Stimulated activated CD8-positive, alpha-beta memory T cell treated with anti-CD3 and anti-CD28 coated beads, Interleukin-4, amount 100 ng/mL, for 48 hours (primary cell): ENCODE measurements at regions not wholly inside any gene's neighbourhood (a gene's known extent, or its start where the extent isn't known, plus 50 kb on each side); places are given as distances from the start of the nearest gene placed in this dataset.

Experiments
- DNase-seq: peaks from one replicate; pipeline ENCODE4 v3.0.0-alpha.2; 2020

DNA sequence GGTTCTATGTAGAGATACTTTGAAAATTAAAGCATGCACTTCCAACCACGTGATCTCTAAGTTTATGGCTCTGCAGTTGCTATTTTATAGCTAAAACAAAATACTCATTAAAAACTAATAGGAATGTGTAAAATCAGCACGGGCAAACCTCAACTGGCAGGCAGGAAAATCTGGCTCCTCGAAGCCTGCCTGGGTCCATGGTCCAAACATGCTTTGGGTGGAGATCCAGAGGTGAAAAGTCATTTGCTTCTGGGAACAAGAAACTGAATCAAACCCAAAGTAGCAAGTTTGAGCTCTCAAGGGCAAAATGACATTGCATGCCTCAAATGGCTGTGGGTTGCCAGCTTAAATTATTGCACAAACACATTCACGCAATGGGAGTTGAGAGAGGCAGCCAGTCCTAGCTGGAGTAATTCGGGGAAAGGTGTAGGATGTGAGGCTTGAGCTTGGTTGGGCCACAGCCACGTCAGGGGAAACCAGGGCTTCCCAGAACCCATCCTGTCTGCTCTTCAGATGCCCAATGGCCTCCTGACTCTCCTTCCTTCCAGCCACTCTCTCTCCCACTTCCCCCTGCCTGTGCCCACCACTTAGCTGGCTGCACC, 75.2 kb upstream of the LCLAT1 start:
- DNase-seq = peak; percentile 38

DNA sequence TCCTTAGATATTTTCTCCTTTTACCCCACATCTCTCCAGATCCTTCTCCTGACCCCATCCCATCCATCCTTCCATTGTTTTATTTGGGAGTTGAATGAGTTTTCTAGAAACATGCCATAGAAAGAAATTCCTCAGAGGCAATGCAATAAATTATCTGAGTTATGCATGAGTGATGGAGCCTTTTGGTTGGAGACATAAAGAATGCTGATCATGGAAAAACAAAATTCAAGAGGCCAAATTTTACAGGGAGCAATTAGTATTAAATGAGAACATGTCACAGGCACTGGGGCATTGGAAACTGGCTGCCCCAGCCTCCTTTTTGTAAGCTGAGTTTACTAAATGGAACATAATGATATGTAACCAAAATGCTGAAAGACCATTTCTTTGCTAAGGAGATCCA, 74.2 kb upstream of the LCLAT1 start:
- DNase-seq = peak; percentile 9

DNA sequence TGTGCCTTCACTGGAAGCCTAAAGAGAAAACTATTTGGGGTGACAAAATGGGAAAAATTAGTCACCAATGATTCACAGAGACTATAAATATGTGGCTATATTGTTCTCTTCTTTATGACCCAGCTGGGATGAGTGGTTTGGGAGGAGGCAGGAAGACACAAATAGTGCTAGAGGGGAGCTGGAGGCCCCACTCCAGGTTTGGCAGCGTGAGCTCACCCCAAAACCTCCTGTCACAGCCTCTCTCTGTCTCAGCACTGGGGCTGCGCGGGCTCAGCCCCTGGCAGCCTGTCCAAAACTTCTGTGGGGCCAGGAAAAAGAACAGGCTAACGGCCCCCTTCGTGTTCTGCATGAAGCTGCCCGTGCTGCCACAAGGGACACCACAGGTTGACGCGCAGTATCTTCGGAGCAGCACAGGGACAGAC, 73.2 kb upstream of the LCLAT1 start:
- DNase-seq = peak; percentile 28

DNA sequence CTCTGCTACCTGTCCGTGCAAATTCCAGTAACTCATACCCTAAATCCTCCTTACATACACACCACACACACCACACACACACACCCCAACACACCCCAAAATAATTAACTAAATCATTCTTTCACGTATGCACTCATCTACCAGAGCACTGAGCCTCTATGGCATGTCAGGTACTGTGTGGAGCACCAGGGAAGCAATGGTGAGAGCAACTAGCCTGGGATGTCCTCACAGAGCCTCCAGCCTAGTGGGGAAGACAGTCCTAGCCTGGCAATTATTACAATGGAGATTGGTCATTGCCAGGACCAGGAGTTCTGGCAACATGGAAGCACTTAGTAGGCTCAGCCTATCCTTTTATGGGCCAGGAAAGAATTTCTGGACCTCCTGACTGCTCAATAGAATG, 72.7 kb upstream of the LCLAT1 start:
- DNase-seq = peak; percentile 17

DNA sequence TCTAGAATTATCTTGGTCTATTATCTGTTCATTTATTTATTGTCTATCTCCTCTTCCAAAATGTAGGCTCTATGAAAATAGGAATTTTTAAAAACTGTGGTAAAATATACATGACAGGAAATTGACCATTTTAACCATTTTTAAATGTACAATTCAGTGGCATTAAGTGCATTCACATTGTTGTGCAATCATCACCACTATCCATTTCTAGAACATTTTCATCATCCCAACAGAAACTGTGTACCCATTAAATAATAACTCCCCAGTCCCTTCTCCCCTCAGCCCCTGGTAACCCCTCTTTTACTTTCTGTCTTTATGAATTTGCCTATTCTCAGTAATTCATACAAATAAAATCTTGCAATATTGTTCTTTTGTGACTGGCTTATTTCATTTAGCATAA, 71.1 kb upstream of the LCLAT1 start:
- DNase-seq = no peak

DNA sequence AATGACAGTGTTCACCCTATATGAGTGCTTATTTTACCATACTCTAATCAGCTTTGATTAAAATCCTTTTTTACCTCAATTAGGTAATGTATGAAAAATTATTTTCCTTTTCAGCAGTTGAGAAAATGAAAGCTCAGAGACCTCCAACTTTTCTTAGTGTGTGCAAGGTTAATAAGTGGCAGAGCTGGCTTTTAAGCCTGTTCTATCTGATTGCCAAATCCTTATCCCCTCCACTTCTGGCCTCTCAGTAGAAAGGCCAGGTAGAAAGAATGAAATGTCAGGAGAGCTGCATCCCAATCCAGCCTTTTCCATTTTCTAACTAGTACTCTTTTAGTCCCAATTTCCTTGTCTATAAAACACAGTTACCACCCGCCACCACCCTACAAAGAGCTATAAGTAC, 67.6 kb upstream of the LCLAT1 start:
- DNase-seq = no peak

DNA sequence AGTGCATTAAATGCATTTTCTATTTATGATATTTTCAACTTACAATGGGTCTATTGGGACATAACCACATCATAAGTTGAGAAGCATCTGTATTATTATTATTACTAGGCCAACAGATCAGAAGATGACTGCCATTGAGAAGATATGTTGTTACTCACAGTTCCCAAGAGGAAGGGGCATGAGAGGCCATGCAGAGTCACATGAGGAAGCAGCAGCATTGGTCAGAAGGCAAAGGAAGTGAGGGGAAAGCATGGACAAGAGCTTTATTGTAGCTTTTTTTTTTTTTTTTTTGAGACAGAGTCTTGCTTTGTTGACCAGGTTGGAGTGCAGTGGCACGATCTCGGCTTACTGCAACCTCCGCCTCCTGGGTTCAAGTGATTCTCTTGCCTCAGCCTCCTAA, 66.2 kb upstream of the LCLAT1 start:
- DNase-seq = no peak

DNA sequence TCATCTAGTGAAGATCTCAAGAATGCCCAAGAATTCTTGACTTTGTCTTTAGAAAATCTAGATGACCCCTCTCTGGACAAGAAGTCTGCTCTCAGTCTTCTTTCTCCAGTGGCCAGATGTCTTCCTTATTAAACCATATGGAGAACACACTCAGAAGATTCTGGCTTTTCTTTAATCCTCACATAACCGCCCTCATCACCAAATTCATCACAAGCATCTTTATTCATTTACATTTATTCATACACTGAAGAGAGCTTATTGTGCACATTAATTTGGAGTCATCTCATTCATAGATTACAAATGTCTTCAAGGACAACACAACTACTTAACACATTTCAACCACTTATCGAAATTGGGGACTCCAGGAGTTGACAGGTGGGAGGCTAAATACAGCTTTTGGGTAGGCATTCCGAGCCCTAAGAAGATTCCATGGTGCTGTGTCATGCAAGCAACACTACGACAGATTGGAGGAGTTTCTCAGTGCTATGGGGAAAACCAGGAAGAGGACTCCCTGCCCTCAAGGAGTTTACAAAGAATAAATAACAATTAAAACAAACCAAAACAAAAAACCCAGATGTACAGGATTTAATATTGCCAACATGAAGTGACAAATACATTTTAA, 64.8 kb upstream of the LCLAT1 start:
- DNase-seq = peak; percentile 9

DNA sequence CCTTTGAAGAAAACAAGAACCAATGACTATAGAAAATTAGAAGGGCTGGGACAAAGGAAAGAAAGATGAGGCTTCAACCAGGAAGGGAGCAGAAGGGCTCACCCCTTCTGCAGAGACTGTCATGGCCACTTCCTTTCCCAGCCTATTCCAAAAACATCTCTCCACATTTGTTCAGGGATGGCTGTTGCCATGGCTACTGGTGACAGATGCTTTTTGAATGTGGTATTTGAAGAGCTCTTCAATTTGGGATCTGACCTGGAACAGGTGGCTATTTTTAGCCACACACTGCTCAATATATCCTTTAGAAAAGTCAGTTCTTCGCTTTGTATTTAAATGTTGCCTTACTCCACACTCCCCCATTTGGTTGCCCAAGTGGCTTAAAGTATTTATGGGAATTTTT, 64.1 kb upstream of the LCLAT1 start:
- peak; percentile 3 for DNase-seq

DNA sequence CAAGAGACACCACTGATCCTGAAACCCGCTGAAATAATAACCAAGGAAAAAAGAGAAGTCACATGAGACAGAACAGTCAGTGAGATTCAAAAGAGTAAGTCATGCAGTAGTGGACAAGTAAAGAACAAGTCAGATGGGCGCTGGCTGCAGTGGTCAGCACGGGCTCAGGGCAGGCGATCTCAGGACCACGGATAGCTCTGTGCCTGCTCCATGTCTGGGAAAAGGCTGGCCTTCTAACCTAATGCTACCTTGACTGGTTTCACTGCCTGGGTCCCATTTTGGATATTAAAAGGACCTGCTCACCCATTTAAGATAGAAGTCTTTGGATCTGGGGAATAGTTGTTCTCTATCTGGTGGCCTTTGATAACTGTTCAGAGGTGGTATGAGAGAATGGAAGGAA, 61.7 kb upstream of the LCLAT1 start:
- DNase-seq = peak; percentile 14

DNA sequence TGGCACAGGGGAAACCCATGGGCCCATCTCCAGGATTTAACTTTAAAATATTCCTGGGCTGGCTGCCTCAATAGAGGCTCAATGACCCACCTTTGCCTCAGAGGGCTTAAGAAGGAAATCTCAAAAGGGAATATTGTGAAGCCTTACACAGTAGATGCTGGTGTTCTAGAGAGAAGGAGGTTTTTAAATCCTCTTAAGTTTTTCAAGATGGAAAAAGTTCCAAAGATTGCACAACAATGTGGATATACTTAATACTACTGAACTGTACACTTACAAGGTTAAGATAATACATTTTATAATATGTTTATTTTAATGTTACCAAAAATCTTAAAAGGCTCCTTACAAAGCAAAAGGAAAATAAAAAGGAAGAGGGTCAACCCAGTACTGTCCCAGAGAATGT, 54.9 kb upstream of the LCLAT1 start:
- no peak for DNase-seq

DNA sequence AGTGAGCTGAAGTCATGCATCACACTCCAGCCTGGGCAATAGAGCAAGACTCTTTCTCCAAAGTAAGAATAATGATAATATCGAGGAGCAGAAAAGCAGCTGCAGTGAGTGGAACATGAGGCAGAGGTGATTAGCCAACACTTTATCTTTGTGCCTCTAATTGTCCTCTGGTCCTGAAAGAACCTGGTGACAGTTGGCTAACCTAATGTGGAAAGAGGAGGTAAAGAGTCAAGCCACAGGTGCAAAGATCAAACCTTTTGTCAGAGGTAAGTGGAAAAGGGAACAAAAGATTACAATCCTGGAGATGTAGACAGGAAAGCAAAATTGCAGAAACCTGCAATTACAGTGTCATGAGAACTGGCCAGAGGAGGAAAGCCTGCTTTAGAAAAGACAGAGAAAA, 53.5 kb upstream of the LCLAT1 start:
- DNase-seq = peak; percentile 1

DNA sequence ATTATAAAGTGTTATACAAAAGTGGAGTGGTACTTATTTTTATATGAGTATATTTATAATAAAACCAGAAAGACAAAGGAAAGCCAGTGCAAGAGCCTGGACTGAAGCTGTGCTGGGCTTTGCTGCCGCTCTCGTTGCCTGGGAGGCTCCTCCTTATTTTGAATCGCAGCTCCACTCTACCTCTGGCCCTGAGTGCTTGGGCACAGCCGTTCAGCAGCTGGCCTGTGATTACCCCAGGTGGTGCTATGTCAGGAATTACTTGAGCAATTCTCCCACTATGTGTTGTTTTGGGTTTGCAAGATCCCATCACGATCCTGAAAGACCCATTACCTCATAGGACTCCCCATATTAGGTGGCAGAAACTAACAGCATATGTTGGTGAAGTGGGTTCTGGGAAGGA, 53.0 kb upstream of the LCLAT1 start:
- peak; percentile 2 for DNase-seq

DNA sequence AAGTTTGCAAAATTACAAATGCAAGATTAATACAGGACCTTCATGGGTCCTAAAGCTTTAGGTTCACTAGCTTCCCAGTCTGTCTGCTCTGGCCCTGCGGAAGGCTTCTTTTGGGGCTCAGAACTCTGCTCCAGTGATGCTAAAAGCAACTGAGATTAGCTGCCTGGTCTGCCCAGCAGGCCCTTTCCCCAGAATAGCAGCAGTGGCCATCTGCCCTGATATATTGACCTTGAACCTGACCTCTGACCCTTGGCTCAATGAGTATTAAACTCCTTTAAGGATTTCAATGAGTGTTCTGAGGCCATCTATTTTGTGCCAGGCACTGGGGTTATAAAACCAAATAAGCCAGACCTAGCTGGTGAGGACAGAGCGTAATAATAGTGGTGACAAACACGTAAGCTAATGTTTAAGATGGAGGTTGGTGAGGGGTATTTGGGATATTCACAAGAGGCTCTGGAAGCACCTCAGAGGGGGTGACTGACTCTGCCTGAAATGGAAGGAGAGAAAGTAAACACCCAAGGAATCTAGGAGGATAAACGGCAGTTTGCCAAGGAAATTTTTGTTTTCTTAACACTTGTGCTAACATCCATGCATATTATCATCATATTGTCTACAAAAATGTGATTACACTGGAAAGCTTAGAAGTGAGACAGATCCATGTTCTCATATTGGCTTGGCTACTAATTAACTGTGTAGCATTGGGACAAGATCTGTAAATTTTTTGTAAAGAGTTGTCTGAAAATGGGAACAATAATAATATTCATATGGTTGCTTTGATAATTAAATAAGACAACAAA, 50.4 kb upstream of the LCLAT1 start:
- peak; percentile 3 for DNase-seq
